GM19397 (cell line): ENCODE measurements at regions not wholly inside any gene's neighbourhood (a gene's known extent, or its start where the extent isn't known, plus 50 kb on each side); places are given as distances from the start of the nearest gene placed in this dataset.
"Not testable (repeated sequence)": the region's sequence is repeated elsewhere in the genome, so short reads cannot be mapped to it uniquely, and the experiment has no call there.

ENCODE experiments used
- ATAC-seq: cut with Tn5 transposase; IDR thresholded peaks from one replicate; pipeline ENCODE4 v1.9.1; 2021; ENCODE audit warnings: mild to moderate bottlenecking, moderate library complexity; ENCODE audit not compliant: unreplicated experiment

- ATAC-seq = no peak
Observed at GRCh38 chr13:73162912-73163911, 104.4 kb downstream of the KLF5 start.

GRCh38 chr13:73160371-73161031, 101.7 kb downstream of the KLF5 start:
- not testable (repeated sequence) for ATAC-seq

- ATAC-seq = no peak
Observed at GRCh38 chr13:73158851-73159250, 100.0 kb downstream of the KLF5 start.

- ATAC-seq = no peak
Observed at GRCh38 chr13:73157031-73157430, 98.2 kb downstream of the KLF5 start.

GRCh38 chr13:73146707-73147106, 87.9 kb downstream of the KLF5 start:
- ATAC-seq = no peak

GRCh38 chr13:73142071-73142470, 83.3 kb downstream of the KLF5 start:
- no peak for ATAC-seq

GRCh38 chr13:73141292-73141771, 82.5 kb downstream of the KLF5 start:
- no peak for ATAC-seq

GRCh38 chr13:73140801-73141200, 82.0 kb downstream of the KLF5 start:
- no peak for ATAC-seq

GRCh38 chr13:73138638-73139491, 80.1 kb downstream of the KLF5 start:
- no peak for ATAC-seq

GRCh38 chr13:73138276-73138637, 79.5 kb downstream of the KLF5 start:
- ATAC-seq = no peak

GRCh38 chr13:73136776-73137175, 78.0 kb downstream of the KLF5 start:
- no peak for ATAC-seq

- ATAC-seq = no peak
Observed at GRCh38 chr13:73133531-73133930, 74.7 kb downstream of the KLF5 start.

GRCh38 chr13:73131247-73131646, 72.4 kb downstream of the KLF5 start:
- no peak for ATAC-seq

- no peak for ATAC-seq
Observed at GRCh38 chr13:73129023-73129422, 70.2 kb downstream of the KLF5 start.
